Spleen (tissue), 11 donors: ENCODE measurements at regions not wholly inside any gene's neighbourhood (a gene's known extent, or its start where the extent isn't known, plus 50 kb on each side); places are given as distances from the start of the nearest gene placed in this dataset.

Source experiments
- DNase-seq: peaks from one replicate; pipeline ENCODE4 v3.0.0-alpha.2; 2020
- H3K27ac ChIP-seq, 8 donors: fragments of 200-600 bp; sonication (generic) in 7 of 8; 1 replicate in 4 of 8; 2 replicates in 4 of 8; pipeline versions ENCODE4 v1.5.0 to v1.8.0; 2016 to 2021; ENCODE audit warnings: inconsistent platforms in 4 of 8, mild to moderate bottlenecking in 4 of 8, moderate library complexity in 1 of 8
- H3K27me3 ChIP-seq, 7 donors: fragments of 200-600 bp; sonication (generic) in 6 of 7; replicated peaks in 1 of 7; 1 replicate in 4 of 7; 2 replicates in 3 of 7; pipeline versions ENCODE4 v1.5.0 to v1.8.0; 2016 to 2021; ENCODE audit warnings: inconsistent platforms in 3 of 7, mild to moderate bottlenecking in 1 of 7
- H3K36me3 ChIP-seq, 6 donors: fragments of 200-600 bp; sonication (generic) in 5 of 6; 1 replicate in 4 of 6; 2 replicates in 2 of 6; pipeline versions ENCODE4 v1.5.0 to v1.8.0; 2016 to 2021; ENCODE audit warnings: inconsistent platforms in 2 of 6
- H3K4me1 ChIP-seq, 6 donors: fragments of 200-600 bp; sonication (generic) in 5 of 6; 1 replicate in 3 of 6; 2 replicates in 3 of 6; pipeline versions ENCODE4 v1.5.0 to v1.8.0; 2016 to 2021; ENCODE audit warnings: inconsistent platforms in 3 of 6
- H3K4me3 ChIP-seq, 8 donors: fragments of 200-600 bp; sonication (generic) in 7 of 8; 1 replicate in 4 of 8; 2 replicates in 4 of 8; pipeline versions ENCODE4 v1.5.0 to v1.8.0; 2016 to 2021; ENCODE audit warnings: inconsistent platforms in 4 of 8, mild to moderate bottlenecking in 4 of 8, moderate library complexity in 2 of 8
- H3K9me3 ChIP-seq, 8 donors: fragments of 200-600 bp; sonication (generic) in 7 of 8; 1 replicate in 4 of 8; 2 replicates in 4 of 8; pipeline versions ENCODE4 v1.5.0 to v1.8.0; 2016 to 2021; ENCODE audit warnings: inconsistent platforms in 4 of 8
- POLR2A ChIP-seq, 3 donors: fragments of 450-650 bp; IDR thresholded peaks; one replicate each; pipeline ENCODE4 v1.5.1; 2017; ENCODE audit warnings: antibody characterized with exemption in 3 of 3, mild to moderate bottlenecking in 1 of 3
- POLR2AphosphoS5 ChIP-seq, 3 donors: sonication (generic); formaldehyde crosslinking; IDR thresholded peaks; one replicate each; pipeline ENCODE4 v1.5.1; 2017; ENCODE audit warnings: antibody characterized with exemption in 3 of 3
- WGBS, 5 donors: extraction: QIAGEN DNeasy Blood & Tissue Kit in 3 of 5; methylation state at CpG; one replicate each; pipeline versions ENCODE4 v1.1.5 to v1.1.7; 2013 to 2018; 5-methylcytosine and 5-hydroxymethylcytosine counted together
- intact Hi-C: fragments of 100-400 bp; cut with DNase I; formaldehyde crosslinking; loops from one replicate; pipeline ENCODE4 v1.15.0; 2023; ENCODE audit warnings: low total_unique reads
- TF ChIP-seq, protein P1 (sequence below), 11 experiments: fragments of 200-600 bp in 7 of 11; fragments of 450-650 bp in 4 of 11; sonication (generic) in 4 of 11; IDR thresholded peaks in 8 of 11; conservative IDR thresholded peaks in 3 of 11; 1 replicate in 7 of 11; 2 replicates in 4 of 11; pipeline versions ENCODE4 v1.4.0 to v1.8.0; 2016 to 2021; ENCODE audit warnings: antibody characterized with exemption in 11 of 11, inconsistent platforms in 4 of 11, mild to moderate bottlenecking in 1 of 11
- donor health status: healthy with polysubstance abuse.
- donor health status: DM: no; HTN: no; CAD: no; lungs with moderate emphysema.
- donor health status: DM: no; HTN: no; CAD: no.
- donor health status: Bipolar disorder and iron deficiency.
- donor health status: healthy.
- donor health status: DM: no; HTN: no; CAD: no.
- donor health status: DM: yes; HTN: yes; CAD: no.

DNA sequence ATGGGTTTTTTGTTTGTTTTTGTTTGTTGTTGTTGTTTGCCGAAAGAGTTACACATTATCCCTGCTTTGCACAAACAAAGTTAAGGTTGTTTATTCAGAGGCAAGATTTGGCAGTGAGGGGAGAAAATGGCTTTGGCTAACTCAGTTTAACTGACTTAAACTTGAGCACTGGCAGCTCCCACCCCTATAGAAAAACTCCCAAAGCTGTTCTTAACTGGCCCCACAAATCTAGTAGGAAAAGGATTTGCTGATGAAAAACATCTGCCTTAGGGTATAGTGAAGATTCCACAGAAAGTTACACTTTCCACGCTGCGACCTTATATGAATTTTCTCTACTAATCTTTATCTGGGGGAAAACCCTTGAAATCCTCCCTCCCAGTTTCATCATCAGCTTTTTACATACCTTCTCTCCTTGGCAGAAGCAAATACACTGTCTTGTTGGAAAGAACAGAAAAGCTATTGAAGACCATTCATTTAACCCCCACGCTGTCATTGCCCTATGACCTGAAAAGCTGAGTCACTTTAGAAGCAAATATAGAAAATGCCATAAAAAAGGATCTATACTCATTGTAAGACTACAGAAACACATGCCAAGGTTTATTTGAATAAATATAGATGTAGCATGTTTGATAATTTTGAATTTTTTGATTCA, 551.7 kb downstream of the NR2F2 start:
- Histone ChIP-seq H3K9me3 (no peaks in the 10 kb centered on the region), H3K27me3 (no peaks in the 10 kb centered on the region), H3K36me3 (no peaks in the 10 kb centered on the region), H3K4me3 (no peak overlapping the region), H3K4me1 (no peaks in the 10 kb centered on the region), H3K27ac (no peak overlapping the region)
- 77 to 86% (median 82%) methylated on average over 4 of the region's 4 CpGs for whole genome bisulfite sequencing, 5 donors
- no peak for DNase-seq
- TF ChIP-seq POLR2AphosphoS5 (IDR thresholded peaks at IDR 0.05) (no peak), POLR2A (IDR thresholded peaks at IDR 0.05) (no peak)
- TF ChIP-seq, protein P1, sequence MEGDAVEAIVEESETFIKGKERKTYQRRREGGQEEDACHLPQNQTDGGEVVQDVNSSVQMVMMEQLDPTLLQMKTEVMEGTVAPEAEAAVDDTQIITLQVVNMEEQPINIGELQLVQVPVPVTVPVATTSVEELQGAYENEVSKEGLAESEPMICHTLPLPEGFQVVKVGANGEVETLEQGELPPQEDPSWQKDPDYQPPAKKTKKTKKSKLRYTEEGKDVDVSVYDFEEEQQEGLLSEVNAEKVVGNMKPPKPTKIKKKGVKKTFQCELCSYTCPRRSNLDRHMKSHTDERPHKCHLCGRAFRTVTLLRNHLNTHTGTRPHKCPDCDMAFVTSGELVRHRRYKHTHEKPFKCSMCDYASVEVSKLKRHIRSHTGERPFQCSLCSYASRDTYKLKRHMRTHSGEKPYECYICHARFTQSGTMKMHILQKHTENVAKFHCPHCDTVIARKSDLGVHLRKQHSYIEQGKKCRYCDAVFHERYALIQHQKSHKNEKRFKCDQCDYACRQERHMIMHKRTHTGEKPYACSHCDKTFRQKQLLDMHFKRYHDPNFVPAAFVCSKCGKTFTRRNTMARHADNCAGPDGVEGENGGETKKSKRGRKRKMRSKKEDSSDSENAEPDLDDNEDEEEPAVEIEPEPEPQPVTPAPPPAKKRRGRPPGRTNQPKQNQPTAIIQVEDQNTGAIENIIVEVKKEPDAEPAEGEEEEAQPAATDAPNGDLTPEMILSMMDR (IDR thresholded peaks at IDR 0.05 in 8 of 11, conservative IDR thresholded peaks at IDR 0.05 in 3 of 11) = no peak
- intact Hi-C loops = no loop called here

DNA sequence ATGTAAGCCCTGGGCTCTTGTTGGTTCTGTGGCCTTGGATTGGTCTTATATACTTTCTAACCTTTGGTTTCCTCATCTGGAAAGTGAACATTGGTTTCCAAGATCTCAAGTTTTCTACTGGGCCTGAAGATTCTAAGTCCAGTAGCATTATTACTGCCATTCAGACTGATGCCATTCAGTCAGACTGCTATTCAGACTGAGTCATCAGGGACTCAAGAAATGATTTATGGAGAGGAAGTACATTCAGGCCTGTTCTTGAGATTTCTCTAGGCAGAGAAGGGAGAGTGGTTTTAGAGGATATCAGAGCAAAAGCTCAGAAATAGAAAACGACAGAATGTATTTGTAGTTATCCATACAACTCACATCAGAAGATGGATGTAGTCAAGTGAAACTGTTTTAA, 557.2 kb downstream of the NR2F2 start:
- Histone ChIP-seq H3K4me3 (no peak overlapping the region), H3K27me3 (no peaks in the 10 kb centered on the region), H3K9me3 (no peaks in the 10 kb centered on the region), H3K36me3 (no peaks in the 10 kb centered on the region), H3K4me1 (peaks cover 0 to 16% (median 0%) of the 10 kb centered on the region in 6 donors), H3K27ac (peak overlapping the region in 2 of 8 donors; percentile 74 to 75)
- intact Hi-C loops = loop anchor here (5.0 kb wide), 1 partner anchor 525 kb away; no protein-coding TSS in a partner anchor
- DNase-seq = no peak
- WGBS, 5 donors = 8 to 24% (median 20%) methylated on average over 1 of the region's 1 CpG
- TF ChIP-seq, protein P1 (IDR thresholded peaks at IDR 0.05 in 8 of 11, conservative IDR thresholded peaks at IDR 0.05 in 3 of 11) = no peak
- no peak for TF ChIP-seq POLR2AphosphoS5 (IDR thresholded peaks at IDR 0.05)
- no peak for TF ChIP-seq POLR2A (IDR thresholded peaks at IDR 0.05)

DNA sequence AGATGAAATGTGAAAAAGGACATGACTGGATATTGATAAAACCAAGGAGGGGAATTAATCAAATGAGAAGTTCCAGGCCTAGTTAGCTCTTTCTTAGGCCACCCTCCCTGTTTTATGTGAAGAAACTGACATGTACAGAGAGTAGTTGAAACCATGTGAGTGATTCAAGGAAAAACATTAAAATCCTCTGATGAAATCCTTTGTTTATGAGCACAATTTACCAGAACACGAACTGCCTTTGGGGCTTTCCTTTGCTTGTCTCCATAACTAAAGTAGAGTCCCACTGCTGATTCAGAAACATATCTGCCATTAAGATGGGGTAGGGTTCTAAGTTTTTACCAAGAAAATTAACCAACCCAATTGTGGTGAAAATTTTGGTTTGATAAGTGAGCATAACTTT, 558.3 kb downstream of the NR2F2 start:
- intact Hi-C loops = loop anchor here (5.0 kb wide), 1 partner anchor 526 kb away; no protein-coding TSS in a partner anchor
- 73 to 84% (median 81%) methylated on average over 1 of the region's 1 CpG for WGBS, 5 donors
- peaks cover 0 to 22% (median 0%) of the 10 kb centered on the region in 6 donors for H3K4me1 ChIP-seq

More for the DNA sequence above, 558.3 kb downstream of the NR2F2 start:
- Histone ChIP-seq H3K9me3 (no peaks in the 10 kb centered on the region), H3K4me3 (no peak overlapping the region), H3K27ac (peak overlapping the region in 4 of 8 donors; percentile 15 to 75 (median 62)), H3K27me3 (no peaks in the 10 kb centered on the region), H3K36me3 (no peaks in the 10 kb centered on the region)
- no peak for DNase-seq
- TF ChIP-seq, protein P1 (IDR thresholded peaks at IDR 0.05 in 8 of 11, conservative IDR thresholded peaks at IDR 0.05 in 3 of 11) = no peak
- TF ChIP-seq POLR2A (IDR thresholded peaks at IDR 0.05) (no peak), POLR2AphosphoS5 (IDR thresholded peaks at IDR 0.05) (no peak)
